H1 (cell line): ENCODE measurements at regions not wholly inside any gene's neighbourhood (a gene's known extent, or its start where the extent isn't known, plus 50 kb on each side); places are given as distances from the start of the nearest gene placed in this dataset.

Experiments used
- CTCF ChIA-PET: fragments of 300-600 bp; sonication (Branson Sonifier 250); formaldehyde crosslinking; loops from one replicate; lab custom pipeline; 2021; ENCODE audit not compliant: partially characterized antibody; lab: Charles Lee
- POLR2A ChIA-PET: fragments of 300-600 bp; sonication (Branson Sonifier 250); formaldehyde crosslinking; loops from one replicate; lab custom pipeline; 2021; ENCODE audit warnings: inconsistent platforms; ENCODE audit not compliant: partially characterized antibody; lab: Charles Lee
- DNase-seq, 2 experiments: peaks; one replicate each; pipeline versions ENCODE4 v3.0.0 to v3.0.0-alpha.2; 2010 to 2022; ENCODE audit warnings: low spot score in 2 of 2, low read depth in 1 of 2, mixed read lengths in 1 of 2
- FAIRE-seq: peaks from 2 replicates; lab custom pipeline; 2011; peaks lifted over from hg19 to GRCh38; lab: Jason Lieb, UNC
- H2AFZ ChIP-seq: 2 replicates; pipeline ENCODE4 v1.8.1; 2012; ENCODE audit warnings: low read length, inconsistent platforms
- H2AK5ac ChIP-seq: 2 replicates; pipeline ENCODE4 v1.6.1; 2013; ENCODE audit warnings: low read depth, low read length
- H2BK120ac ChIP-seq: replicated peaks from 2 replicates; pipeline ENCODE3; 2013; ENCODE audit warnings: low read depth, low read length, inconsistent platforms
- H2BK12ac ChIP-seq: 2 replicates; pipeline ENCODE4 v1.6.1; 2013; ENCODE audit warnings: low read depth, low read length
- H2BK15ac ChIP-seq: 2 replicates; pipeline ENCODE4 v1.6.1; 2013; ENCODE audit warnings: low read length
- H2BK20ac ChIP-seq: 2 replicates; pipeline ENCODE4 v1.6.1; 2013; ENCODE audit warnings: low read length
- H2BK5ac ChIP-seq: 2 replicates; pipeline ENCODE4 v1.6.1; 2013; ENCODE audit warnings: low read depth, low read length
- H3K14ac ChIP-seq: 2 replicates; pipeline ENCODE4 v1.6.1; 2013; ENCODE audit warnings: inconsistent platforms; ENCODE audit not compliant: insufficient read length
- H3K18ac ChIP-seq: 2 replicates; pipeline ENCODE4 v1.6.1; 2013; ENCODE audit warnings: low read length; ENCODE audit errors: extremely low read depth
- H3K23ac ChIP-seq: 2 replicates; pipeline ENCODE4 v1.6.1; 2013; ENCODE audit warnings: inconsistent platforms; ENCODE audit not compliant: insufficient read length
- H3K23me2 ChIP-seq: 2 replicates; pipeline ENCODE4 v1.6.1; 2013; ENCODE audit warnings: low read depth, low read length
- H3K27ac ChIP-seq: 2 replicates; pipeline ENCODE4 v1.6.1; 2011; ENCODE audit warnings: low read depth, low read length, inconsistent platforms
- H3K27me3 ChIP-seq, 4 experiments: replicated peaks in 1 of 4; 1 replicate in 1 of 4; 2 replicates in 3 of 4; pipeline versions ENCODE4 v1.6.1 to v1.8.1; 2011 to 2013; ENCODE audit warnings: low read length in 3 of 4, mild to moderate bottlenecking in 3 of 4, inconsistent platforms in 2 of 4, mixed read lengths in 2 of 4, moderate library complexity in 1 of 4; ENCODE audit not compliant: control insufficient read depth in 3 of 4, insufficient read depth in 3 of 4; ENCODE audit errors: extremely low read depth in 1 of 4
- H3K36me3 ChIP-seq, 4 experiments: 2 replicates each; pipeline versions ENCODE4 v1.6.1 to v1.8.1; 2011 to 2013; ENCODE audit warnings: mild to moderate bottlenecking in 4 of 4, low read length in 3 of 4, moderate library complexity in 2 of 4, control low read depth in 1 of 4, inconsistent platforms in 1 of 4; ENCODE audit not compliant: insufficient read depth in 4 of 4, control insufficient read depth in 2 of 4
- H3K4ac ChIP-seq: replicated peaks from 2 replicates; pipeline ENCODE3; 2013; ENCODE audit warnings: low read length, low read depth, mixed read lengths, inconsistent platforms; ENCODE audit not compliant: insufficient read length
- H3K4me1 ChIP-seq, 4 experiments: replicated peaks in 1 of 4; 1 replicate in 1 of 4; 2 replicates in 3 of 4; pipeline versions ENCODE4 v1.6.1 to v1.8.1; 2011 to 2013; ENCODE audit warnings: low read length in 3 of 4, inconsistent platforms in 2 of 4, mixed read lengths in 1 of 4; ENCODE audit not compliant: insufficient read depth in 4 of 4, control insufficient read depth in 3 of 4
- H3K4me2 ChIP-seq, 2 experiments: 2 replicates each; pipeline versions ENCODE4 v1.6.1 to v1.8.1; 2011 to 2013; ENCODE audit warnings: low read depth in 2 of 2, low read length in 2 of 2, control low read depth in 1 of 2, inconsistent platforms in 1 of 2, mild to moderate bottlenecking in 1 of 2; ENCODE audit not compliant: insufficient read depth in 1 of 2
- H3K4me3 ChIP-seq, 4 experiments: fragments of 200-600, 300-600 bp in 1 of 4; sonication (generic), shearing (Covaris generic), sonication (Bioruptor Twin) in 1 of 4; 2 replicates each; pipeline versions ENCODE4 v1.5.1 to v1.8.1; 2011 to 2016; ENCODE audit warnings: low read length in 4 of 4, low read depth in 3 of 4, control low read depth in 2 of 4, inconsistent platforms in 2 of 4, mild to moderate bottlenecking in 2 of 4, mixed read lengths in 1 of 4, moderate library complexity in 1 of 4; ENCODE audit not compliant: insufficient read depth in 2 of 4; ENCODE audit errors: extremely low read depth in 1 of 4
- H3K56ac ChIP-seq: replicated peaks from 2 replicates; pipeline ENCODE3; 2013; ENCODE audit warnings: low read depth, mild to moderate bottlenecking, mixed read lengths, low read length, inconsistent platforms; ENCODE audit not compliant: insufficient read length
- H3K79me1 ChIP-seq: 2 replicates; pipeline ENCODE4 v1.6.1; 2013; ENCODE audit warnings: low read depth, low read length, control low read depth
- H3K79me2 ChIP-seq, 2 experiments: 2 replicates each; pipeline versions ENCODE4 v1.6.1 to v1.8.1; 2012 to 2013; ENCODE audit warnings: low read length in 2 of 2, mild to moderate bottlenecking in 2 of 2, inconsistent platforms in 1 of 2; ENCODE audit not compliant: insufficient read depth in 2 of 2, control insufficient read depth in 1 of 2
- H3K9ac ChIP-seq, 4 experiments: replicated peaks in 1 of 4; 1 replicate in 1 of 4; 2 replicates in 3 of 4; pipeline versions ENCODE4 v1.6.1 to v1.8.1; 2011 to 2013; ENCODE audit warnings: low read depth in 3 of 4, low read length in 3 of 4, control low read depth in 2 of 4, mild to moderate bottlenecking in 2 of 4, moderate library complexity in 2 of 4, inconsistent platforms in 1 of 4; ENCODE audit errors: extremely low read depth in 1 of 4
- H3K9me3 ChIP-seq, 2 experiments: 2 replicates each; pipeline versions ENCODE4 v1.6.1 to v1.8.1; 2012 to 2013; ENCODE audit warnings: mild to moderate bottlenecking in 2 of 2, moderate library complexity in 2 of 2, control low read depth in 1 of 2, inconsistent platforms in 1 of 2, low read depth in 1 of 2, low read length in 1 of 2, mixed read lengths in 1 of 2; ENCODE audit not compliant: insufficient read depth in 2 of 2
- H4K20me1 ChIP-seq, 2 experiments: replicated peaks in 1 of 2; 2 replicates each; pipeline versions ENCODE3 to v1.8.1; 2011 to 2013; ENCODE audit warnings: inconsistent platforms in 2 of 2, low read length in 2 of 2, mild to moderate bottlenecking in 1 of 2; ENCODE audit not compliant: insufficient read depth in 2 of 2, control insufficient read depth in 1 of 2
- H4K5ac ChIP-seq: 2 replicates; pipeline ENCODE4 v1.6.1; 2013; ENCODE audit warnings: low read length, low read depth, mixed read lengths, inconsistent platforms; ENCODE audit not compliant: insufficient read length
- H4K8ac ChIP-seq: 2 replicates; pipeline ENCODE4 v1.8.0; 2013; ENCODE audit warnings: mild to moderate bottlenecking, moderate library complexity, low read length, inconsistent platforms; ENCODE audit not compliant: insufficient read depth; ENCODE audit errors: extremely low read depth
- H4K91ac ChIP-seq: replicated peaks from 2 replicates; pipeline ENCODE3; 2013; ENCODE audit warnings: low read length, mixed read lengths, inconsistent platforms; ENCODE audit not compliant: insufficient read length
- BCL11A ChIP-seq, 2 experiments: IDR thresholded peaks; one replicate each; pipeline ENCODE4 v1.6.1; 2011; ENCODE audit warnings: low read depth in 2 of 2, low read length in 2 of 2, mild to moderate bottlenecking in 2 of 2
- CBX5 ChIP-seq: fragments of 300-800, 300-1000 bp; sonication (generic); IDR thresholded peaks from 2 replicates; pipeline ENCODE4 v1.7.1; 2016; ENCODE audit warnings: antibody characterized with exemption, low read length, low read depth
- EGR1 ChIP-seq: IDR thresholded peaks from 2 replicates; pipeline ENCODE4 v1.6.1; 2011; ENCODE audit warnings: low read depth, low read length, borderline replicate concordance
- HDAC2 ChIP-seq, 2 experiments: fragments of 300-600 bp in 1 of 2; sonication (generic) in 1 of 2; IDR thresholded peaks; 2 replicates each; pipeline ENCODE4 v1.6.1; 2011 to 2012; ENCODE audit warnings: low read depth in 2 of 2, low read length in 2 of 2, mild to moderate bottlenecking in 2 of 2, moderate library complexity in 2 of 2, borderline replicate concordance in 1 of 2, inconsistent platforms in 1 of 2
- RAD21 ChIP-seq, 2 experiments: IDR thresholded peaks in 1 of 2; conservative IDR thresholded peaks in 1 of 2; 2 replicates each; pipeline ENCODE4 v1.6.1; 2011; ENCODE audit warnings: low read depth in 2 of 2, low read length in 2 of 2, improper control_type of control experiment in 1 of 2, inconsistent platforms in 1 of 2, mild to moderate bottlenecking in 1 of 2, moderate library complexity in 1 of 2
- RBBP5 ChIP-seq: IDR thresholded peaks from 2 replicates; pipeline ENCODE4 v1.7.1; 2012; ENCODE audit warnings: low read depth, mild to moderate bottlenecking, inconsistent platforms, low read length, moderate library complexity, borderline replicate concordance
- SUZ12 ChIP-seq: fragments of 200-600 bp; sonication (generic); IDR thresholded peaks from 2 replicates; pipeline ENCODE4 v1.6.1; 2012; ENCODE audit warnings: mild to moderate bottlenecking, inconsistent platforms, low read length, moderate library complexity, mixed read lengths
- TAF7 ChIP-seq: optimal IDR thresholded peaks from 2 replicates; pipeline ENCODE3; 2011; ENCODE audit warnings: low read depth, mild to moderate bottlenecking, inconsistent platforms, low read length, moderate library complexity, borderline replicate concordance
- TF ChIP-seq, protein P1 (sequence below): IDR thresholded peaks from 2 replicates; pipeline ENCODE4 v1.6.1; 2012; ENCODE audit warnings: inconsistent platforms
- TF ChIP-seq, protein P2 (sequence below): IDR thresholded peaks from 2 replicates; pipeline ENCODE4 v1.6.1; 2012; ENCODE audit warnings: low read length, inconsistent platforms

DNA sequence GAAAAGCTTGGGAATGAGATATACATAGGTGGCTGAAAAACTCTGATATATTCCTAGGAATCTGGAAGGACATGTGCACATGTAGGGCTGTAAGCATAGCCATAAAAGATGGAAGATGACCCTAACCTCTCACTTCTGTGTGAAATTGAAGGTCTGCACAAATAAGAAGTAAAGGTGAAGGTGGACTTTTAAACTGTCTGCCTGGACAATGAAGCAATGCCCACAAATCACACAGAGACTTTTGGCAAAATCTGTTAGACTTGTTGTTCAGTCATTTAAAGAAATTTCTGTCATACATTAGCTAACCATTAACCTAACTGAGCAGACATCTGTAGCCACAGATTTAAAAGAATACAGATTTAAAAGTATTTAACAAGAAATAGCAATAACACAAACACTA, 65.3 kb upstream of the CCDC178 start:
- Histone ChIP-seq H4K8ac (no peak overlapping the region), H2AK5ac (no peak overlapping the region), H2BK12ac (no peak overlapping the region), H3K9ac (no peak overlapping the region), H4K5ac (no peak overlapping the region), H4K91ac (no peak overlapping the region), H3K27me3 (no peaks in the 10 kb centered on the region), H3K23me2 (no peaks in the 10 kb centered on the region), H3K9me3 (no peaks in the 10 kb centered on the region), H3K36me3 (no peaks in the 10 kb centered on the region), H3K56ac (no peak overlapping the region), H2BK20ac (no peak overlapping the region), H3K79me1 (no peaks in the 10 kb centered on the region), H2BK120ac (no peak overlapping the region), H2AFZ (no peak overlapping the region), H3K4me3 (no peak overlapping the region), H4K20me1 (no peaks in the 10 kb centered on the region), H3K4me1 (no peaks in the 10 kb centered on the region), H2BK15ac (no peak overlapping the region), H3K18ac (no peak overlapping the region), H3K23ac (no peak overlapping the region), H3K14ac (no peak overlapping the region), H3K79me2 (no peaks in the 10 kb centered on the region), H2BK5ac (no peak overlapping the region), H3K4me2 (no peak overlapping the region), H3K27ac (no peak overlapping the region), H3K4ac (no peak overlapping the region)
- TF ChIP-seq, protein P1, sequence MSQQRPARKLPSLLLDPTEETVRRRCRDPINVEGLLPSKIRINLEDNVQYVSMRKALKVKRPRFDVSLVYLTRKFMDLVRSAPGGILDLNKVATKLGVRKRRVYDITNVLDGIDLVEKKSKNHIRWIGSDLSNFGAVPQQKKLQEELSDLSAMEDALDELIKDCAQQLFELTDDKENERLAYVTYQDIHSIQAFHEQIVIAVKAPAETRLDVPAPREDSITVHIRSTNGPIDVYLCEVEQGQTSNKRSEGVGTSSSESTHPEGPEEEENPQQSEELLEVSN: no peak
- TF ChIP-seq EGR1 (no peak), RBBP5 (no peak), HDAC2 (IDR thresholded peaks at IDR 0.05; ENCODE audit: borderline replicate concordance in 1 of 2, low read depth in 2 of 2, low read length in 2 of 2) (no peak), RAD21 (IDR thresholded peaks at IDR 0.05 in 1 of 2, conservative IDR thresholded peaks at IDR 0.05 in 1 of 2; ENCODE audit: low read depth in 2 of 2, low read length in 2 of 2) (no peak), BCL11A (IDR thresholded peaks at IDR 0.05; ENCODE audit: low read depth in 2 of 2, low read length in 2 of 2) (no peak), TAF7 (no peak), SUZ12 (no peak), CBX5 (no peak)
- TF ChIP-seq, protein P2, sequence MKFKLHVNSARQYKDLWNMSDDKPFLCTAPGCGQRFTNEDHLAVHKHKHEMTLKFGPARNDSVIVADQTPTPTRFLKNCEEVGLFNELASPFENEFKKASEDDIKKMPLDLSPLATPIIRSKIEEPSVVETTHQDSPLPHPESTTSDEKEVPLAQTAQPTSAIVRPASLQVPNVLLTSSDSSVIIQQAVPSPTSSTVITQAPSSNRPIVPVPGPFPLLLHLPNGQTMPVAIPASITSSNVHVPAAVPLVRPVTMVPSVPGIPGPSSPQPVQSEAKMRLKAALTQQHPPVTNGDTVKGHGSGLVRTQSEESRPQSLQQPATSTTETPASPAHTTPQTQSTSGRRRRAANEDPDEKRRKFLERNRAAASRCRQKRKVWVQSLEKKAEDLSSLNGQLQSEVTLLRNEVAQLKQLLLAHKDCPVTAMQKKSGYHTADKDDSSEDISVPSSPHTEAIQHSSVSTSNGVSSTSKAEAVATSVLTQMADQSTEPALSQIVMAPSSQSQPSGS: no peak
- CTCF ChIA-PET: interaction anchor here (0.6 to 2.3 kb wide), 6 partner anchors 10 to 274 kb away, joined by 3 to 6 read pairs (median 4); no protein-coding TSS in a partner anchor
- no peak for DNase-seq
- POLR2A ChIA-PET: no interaction called here
- no peak for FAIRE-seq
